GM19463 (cell line): ENCODE measurements at regions not wholly inside any gene's neighbourhood (a gene's known extent, or its start where the extent isn't known, plus 50 kb on each side); places are given as distances from the start of the nearest gene placed in this dataset.

Source experiments
- ATAC-seq: cut with Tn5 transposase; IDR thresholded peaks from one replicate; pipeline ENCODE4 v1.9.1; 2021; ENCODE audit warnings: mild to moderate bottlenecking, moderate library complexity; ENCODE audit not compliant: unreplicated experiment

DNA sequence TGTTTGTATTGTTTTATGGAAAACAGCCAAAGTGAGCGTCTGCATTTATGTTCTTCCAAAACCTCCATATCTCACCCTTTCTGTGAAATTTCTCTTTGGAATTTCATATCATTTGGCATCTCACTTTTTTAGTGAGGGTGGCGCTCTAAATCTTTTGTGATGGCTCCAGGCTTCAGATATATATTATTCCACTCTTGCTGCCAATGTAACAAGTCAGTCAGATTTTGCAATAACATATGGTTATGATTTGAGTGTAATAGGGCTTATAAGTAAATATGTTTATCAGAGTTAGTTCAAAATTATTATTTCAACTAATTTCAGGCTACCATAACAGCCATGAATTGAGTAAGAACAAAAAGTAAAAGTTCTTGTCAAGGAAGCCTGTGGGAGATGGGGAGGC lies 314.7 kb downstream of the PDGFC start:
- no peak for ATAC-seq

DNA sequence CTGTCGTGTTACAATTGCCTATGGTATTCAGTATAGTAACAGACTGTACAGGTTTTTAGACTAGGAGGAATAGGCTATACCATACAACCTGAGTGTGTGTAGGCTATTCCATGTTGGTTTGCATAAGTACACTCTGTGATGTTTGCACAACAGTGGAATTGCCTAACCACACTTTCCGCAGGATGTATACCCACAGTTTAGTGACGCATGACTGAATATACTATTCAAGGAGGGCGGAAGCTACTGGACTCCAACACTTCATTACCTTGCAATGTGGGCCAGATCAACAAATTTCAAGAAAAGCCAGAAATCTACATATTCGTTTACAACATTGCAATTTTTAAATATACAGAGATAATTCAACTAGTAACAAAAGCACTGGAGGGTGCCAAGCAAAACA lies 317.2 kb downstream of the PDGFC start:
- no peak for ATAC-seq

DNA sequence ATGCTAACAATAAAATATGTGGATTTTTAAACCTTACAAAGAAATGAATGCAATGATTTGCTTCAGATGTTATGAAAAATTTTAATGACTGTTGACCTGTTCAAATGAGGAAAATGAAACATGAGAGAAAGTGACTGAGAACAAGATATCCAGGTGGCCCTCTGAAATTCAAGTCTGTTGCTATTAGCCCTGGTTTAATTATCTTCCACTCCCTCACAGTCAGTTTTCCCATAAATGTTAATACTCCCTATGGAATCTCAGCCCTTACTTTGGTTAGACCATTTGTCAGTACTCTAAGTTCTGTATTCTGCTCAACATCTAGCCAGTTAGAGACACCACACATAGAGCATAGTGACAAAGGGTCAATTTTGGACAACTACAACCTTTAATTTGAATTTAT lies 327.8 kb downstream of the PDGFC start:
- no peak for ATAC-seq

DNA sequence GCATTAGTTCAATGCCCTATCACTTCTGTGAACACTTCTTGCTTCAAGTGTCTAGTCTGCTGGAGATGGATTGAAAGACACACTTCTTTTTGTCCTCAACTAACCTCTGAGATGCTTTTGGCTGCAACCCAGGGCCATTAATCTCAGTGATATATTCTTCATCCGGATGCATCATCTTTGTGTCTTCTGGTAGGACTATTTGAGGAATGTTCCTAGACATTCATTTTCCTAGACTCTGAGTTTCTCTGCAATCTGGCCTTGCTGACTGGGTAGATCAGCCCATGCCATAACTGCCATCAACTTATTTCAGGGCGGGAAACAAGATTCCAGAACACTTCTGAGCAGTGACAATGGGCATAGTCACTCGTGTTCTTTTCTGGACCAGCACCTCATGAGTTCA lies 329.4 kb downstream of the PDGFC start:
- no peak for ATAC-seq

DNA sequence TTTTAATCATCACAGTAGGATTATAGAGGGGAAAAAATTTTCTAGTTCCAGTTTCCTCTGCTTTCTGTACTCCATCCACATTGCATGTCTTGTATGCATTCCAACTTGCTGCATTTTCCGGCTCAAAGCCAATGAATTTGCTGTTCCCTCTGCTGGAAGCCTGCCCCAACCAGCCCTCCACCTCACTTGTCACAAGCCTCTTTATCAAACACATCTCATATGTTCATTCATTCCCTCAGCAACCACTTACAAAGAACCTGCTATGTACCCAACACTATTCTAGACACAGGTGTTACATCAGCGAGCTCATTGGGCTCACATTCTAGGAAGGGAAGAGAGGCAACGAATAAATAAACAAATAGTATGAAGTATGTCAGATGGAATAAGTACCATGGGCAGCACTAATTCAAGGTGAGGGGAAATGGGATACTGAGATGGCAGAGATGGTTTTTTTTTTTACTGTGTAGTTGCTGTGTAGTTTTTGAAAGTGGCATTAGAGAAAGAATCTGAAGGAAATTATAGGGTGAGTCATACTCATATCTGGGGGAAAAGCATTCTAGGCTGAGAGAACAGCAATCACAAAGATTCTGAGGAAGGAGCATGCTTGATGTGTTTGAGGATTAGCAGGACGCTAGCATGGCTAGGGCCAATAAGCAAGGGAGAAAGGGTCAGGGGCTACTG lies 332.5 kb downstream of the PDGFC start:
- ATAC-seq, result no peak

DNA sequence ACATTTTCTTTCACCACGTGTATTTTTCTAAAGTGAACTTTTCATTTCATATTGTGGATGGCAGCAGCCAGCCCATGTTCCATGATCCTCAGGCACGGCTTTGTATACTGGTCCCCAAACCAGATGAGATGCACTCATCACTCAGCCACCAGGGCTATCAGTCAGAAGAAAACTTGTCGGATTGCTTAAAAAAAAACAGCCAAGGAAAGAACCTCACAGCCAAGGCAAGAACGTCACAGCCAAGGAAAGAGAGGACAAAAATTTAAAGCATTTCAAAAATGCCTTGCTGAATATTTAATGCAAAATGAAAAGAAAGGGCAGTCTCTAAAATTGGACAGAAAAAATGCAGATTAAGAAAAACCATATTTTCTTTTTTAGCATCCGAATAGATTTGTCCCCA lies 333.3 kb downstream of the PDGFC start:
- no peak for ATAC-seq

DNA sequence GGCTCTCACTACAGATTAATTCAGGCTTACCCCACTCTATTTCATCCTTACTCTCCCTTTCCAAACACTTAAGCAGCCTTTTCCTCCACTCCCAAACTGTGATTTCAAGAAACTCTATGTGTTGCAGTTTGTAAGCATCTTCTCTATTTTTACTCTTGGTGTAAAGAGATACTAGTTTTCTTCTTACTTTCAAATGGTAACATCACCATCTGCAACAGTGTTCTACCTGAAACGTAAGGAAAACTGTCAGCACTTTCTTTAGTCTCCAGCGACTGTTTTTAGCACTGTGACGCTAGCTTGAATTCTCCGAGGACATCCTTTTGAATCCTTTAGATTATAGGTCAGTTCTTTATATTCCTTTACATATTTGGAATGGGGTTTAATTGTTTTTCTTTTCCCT lies 335.2 kb downstream of the PDGFC start:
- no peak for ATAC-seq

DNA sequence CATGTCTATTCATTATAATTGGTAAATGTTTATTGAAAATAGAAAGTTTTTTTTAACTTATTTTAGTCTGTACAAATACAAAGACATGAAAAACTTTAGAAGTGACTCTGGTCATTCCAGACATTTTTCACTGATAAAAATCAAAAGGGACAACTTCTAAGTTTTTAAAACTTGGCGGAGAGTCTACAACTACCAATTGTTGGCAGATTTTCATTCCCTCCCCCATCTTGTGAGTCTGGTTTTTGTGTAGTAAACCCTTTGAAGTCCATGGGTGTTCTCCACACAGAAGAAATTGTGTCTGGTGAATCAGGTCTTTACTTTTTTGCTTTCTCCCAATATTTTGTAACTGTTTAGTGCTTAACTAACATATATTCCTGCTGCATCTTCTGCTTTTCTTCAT lies 336.5 kb downstream of the PDGFC start:
- no peak for ATAC-seq

DNA sequence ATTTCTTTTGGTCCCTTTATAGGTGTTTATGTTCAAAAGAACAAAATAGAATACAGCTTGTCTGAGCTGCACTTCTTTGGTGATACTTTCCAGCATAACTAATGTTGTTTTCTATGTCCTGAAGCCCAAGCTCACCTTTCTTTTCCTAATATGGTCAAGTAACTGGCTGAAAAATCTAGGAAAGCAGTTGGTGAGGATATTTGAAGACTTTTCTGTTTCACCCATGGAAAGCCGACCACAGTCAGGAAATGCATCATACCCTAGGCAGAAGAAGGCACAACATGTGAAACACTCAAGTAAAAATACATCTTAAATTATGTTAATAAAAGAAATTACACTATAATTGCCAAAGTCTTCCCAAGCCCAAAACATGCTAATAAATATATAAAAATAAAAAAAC lies 337.0 kb downstream of the PDGFC start:
- no peak for ATAC-seq

DNA sequence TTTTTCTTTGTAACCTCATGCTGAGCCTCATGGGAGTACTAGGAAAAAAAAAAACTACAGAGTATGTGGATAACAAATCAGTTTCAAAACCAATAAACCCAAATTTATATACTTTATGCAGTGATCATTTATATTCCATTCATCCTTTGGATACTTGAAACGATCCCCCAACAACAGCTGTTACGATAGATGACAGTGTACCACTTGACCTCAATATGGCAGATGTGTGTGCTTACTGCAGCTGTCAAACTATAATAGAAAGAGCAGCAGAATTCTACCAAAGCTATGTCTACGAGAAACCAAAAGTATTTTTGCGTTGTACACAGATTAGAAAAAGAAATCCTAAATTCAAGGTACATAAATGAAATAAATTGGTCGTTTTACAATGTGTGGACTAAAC lies 337.8 kb downstream of the PDGFC start:
- no peak for ATAC-seq

DNA sequence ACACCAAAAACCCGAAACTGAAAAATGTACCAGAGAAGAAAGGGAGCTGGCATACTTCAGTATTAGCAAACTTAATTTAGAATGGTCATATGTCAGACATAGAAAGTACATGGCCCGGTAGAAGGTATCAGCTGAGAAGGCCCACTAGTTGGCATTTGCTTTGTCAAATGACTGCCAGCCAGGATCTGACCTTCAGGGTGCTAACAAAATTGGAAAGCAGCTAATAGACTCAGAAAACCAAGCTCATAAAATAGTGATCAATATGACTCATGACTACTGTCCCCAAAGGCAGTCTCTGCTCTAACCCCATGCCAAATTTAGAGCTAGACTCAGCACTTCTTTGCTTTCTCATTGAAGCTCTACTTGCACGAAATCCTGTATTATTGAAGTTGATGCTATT lies 342.7 kb downstream of the PDGFC start:
- no peak for ATAC-seq

DNA sequence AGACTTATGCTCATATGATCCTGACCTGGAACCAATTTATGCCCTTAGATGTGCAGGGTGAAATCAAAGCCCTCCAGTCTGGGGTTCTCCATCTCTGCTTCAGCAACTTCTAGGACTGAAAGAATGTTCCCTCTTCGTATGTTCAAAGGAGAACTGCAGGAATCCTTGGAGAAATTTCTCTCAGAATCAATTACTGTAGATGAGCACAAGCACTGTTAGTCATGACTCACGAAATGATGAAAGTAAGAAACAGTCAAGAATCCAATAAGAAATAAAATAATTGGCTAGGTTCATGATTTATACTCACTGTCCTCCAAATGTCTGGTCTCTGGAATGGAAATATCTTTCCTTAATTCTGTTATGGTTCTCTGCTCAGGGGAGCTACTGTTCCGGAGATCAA lies 348.2 kb downstream of the PDGFC start:
- no peak for ATAC-seq

DNA sequence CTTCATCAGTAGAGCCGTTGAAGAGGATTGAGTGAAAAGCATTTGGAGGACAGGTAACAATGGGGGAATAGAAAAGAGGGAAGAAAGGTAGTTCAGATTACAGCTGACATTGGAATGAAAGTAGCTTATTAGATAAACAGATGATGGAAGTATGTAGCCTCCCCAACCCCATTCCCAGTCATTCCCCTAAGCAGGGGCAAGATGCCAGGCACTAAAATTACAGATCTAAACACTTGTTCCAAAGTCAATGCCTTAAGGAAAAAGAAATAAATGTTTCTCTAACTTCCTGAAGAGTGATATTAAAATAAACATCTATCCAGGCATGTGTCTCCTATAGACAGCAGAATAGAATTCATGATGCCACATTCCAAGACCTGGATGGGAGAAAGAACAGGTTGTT lies 350.8 kb downstream of the PDGFC start:
- no peak for ATAC-seq

DNA sequence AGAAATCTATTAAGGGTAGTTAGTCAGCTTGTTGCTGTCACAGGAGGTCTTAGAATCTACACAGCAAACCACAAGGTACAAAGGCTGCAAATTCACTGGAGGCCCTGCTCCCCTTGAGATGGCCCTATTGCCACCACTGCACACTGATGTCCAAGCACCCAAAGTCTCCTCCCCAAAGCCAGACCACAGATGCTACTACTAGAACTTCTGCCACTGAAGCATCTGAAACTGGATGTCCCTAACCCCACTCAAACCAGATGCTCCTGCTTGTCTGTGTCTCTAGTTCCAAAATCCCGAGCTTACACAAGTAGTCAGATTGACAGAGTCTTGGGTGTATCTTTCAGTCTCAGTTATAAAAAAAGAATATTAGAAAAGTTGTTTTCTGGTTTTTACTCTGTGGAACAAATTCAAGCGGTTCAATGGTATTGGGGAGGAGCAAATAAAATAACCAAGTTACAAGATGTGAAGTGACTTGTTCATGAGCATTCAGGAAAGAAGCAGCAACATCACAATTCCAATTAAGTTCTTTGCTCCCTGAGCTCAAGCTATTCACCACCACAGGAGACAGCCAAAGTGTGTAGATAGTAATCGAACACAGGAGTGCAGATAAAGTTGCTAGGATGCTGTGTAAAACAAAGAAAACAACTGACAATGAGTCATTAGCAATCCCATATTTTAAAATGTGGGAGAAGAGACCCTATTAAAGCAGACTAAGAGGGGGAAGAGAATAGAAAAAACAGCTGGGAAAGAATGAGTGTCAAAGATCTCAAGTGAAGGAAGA lies 352.3 kb downstream of the PDGFC start:
- no peak for ATAC-seq

DNA sequence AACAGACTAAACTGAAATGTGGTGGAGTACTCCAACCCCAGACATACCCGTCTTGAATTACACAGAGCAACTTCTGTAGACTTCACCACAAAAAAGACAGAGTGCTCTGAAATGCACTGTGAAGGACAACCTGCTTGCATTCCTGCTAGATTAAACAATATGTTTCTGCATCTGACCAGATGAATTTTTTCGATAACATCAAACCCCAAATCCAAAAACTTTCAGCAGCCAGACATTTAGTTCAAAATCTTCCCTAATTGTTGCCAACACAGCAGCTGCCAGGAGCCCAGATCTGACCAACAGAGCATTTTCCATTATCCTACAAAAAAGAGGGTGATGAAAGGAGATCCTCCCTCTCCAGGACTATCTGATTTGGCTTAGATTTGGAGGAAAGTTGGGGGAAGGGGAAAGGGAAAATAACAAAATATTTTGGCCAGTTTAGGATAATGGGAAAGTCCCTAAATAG lies 356.5 kb downstream of the PDGFC start:
- no peak for ATAC-seq

DNA sequence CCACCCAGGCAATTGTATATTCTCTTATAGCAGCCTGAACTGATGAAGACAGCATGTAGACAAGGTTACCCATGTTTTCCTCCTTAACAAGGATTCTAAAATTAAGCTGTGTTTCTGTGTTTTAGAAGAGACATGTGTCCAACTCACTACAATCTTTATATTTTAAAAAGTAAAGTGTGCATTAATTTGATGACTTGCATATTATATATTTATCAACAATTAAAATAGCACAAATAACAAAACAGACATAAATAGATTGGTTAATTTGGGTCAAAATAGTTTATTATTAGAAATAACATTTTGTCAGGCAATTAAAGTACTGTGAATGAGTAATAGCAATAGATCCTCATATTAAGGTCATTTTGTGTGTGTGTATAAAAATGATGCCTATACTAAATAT lies 357.1 kb downstream of the PDGFC start:
- no peak for ATAC-seq

DNA sequence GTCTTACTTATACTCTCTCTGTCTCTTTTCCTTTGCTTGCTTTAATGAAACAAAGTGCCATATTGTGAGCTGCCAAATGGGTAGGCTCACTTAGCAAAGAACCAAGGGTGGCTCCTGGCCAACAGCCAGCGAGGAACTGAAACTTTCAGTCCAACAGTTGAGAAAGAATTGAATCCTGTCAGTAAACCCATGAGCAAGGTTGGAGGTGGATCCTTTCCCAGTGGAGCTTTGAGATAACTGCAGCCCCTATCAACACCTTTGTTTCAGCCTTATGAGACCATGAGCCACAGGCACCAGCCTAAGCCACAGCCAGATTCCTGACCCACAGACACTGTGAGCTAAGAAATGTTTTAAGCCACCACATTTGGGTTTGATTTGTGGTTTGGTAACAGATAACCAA lies 362.2 kb downstream of the PDGFC start:
- no peak for ATAC-seq

DNA sequence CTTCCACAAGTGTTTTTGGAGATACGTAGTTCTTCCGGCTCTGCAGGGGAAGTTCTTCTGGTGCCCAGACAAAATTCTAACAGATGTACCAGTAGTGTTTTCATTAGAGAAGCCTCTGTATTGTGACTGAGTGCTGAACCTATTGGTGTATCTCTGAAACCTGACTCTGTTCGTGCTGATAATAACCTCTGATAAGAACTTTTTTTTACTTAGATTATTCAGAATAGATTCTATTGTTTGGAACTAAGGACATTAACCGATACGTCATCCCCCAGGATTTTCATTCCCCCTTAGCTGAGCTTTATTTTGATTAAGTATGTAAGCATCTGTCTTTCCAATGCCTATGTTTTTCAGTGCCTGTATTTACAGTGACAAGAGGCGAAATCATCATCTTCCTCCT lies 362.9 kb downstream of the PDGFC start:
- no peak for ATAC-seq

DNA sequence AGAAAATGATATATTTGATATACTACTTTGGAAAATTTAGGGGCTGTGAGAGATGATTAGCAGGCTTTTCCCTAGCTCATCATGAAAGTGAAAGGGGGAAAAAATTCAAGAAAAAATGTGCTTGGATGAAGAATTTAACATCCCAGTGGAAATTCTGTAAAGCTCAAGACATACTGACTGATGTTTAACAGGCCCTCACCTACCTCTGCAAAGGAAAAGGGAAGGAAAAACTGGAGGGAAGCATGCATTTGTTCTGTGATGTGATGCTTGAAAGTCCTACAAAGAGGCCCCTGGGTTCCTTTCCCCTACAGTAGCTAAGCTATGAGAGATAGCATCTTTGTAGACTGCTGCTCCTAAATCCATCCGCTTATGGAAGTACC lies 364.1 kb downstream of the PDGFC start:
- no peak for ATAC-seq

DNA sequence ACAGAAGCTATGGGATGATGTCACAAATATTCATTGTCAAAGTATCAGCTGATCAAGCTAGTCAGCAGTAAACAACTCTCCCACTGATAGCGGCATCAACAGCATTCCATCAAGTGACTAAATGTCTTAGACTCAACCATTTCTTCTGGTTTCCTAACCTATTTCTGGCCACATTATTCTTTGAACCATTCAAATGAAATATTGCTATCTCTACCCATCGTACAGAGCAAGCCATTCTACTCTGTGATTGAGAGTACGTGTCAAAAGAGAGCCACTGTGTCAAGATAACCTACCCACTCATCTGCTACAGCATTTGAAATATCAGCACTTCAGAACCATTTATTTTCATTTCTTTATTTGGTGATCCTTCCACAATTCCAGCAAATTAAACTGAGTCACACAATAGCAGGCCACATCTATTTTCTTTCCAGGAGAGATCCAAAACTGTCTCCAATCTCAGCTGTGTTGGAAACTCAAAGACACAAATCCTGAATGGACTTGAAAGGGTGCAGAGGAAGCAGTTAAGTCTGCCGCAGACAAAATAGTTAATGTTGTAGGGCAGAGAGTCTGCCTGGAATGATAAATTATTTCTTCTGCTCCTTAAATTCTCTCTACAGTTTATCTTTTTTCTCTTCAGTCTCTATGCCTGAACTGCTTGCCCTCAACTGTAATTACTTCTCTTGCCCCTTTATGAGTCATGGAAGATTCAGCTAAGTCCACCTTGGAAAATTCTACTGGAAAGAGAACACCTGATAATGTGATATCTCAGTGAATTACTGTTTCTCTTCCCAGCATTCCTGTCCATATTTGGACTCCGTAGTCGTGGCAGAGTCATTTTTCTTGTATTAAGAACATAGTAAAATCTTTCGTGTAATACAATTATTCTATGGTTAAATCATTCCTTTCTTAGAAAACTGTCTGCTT lies 364.8 kb downstream of the PDGFC start:
- ATAC-seq, result no peak

DNA sequence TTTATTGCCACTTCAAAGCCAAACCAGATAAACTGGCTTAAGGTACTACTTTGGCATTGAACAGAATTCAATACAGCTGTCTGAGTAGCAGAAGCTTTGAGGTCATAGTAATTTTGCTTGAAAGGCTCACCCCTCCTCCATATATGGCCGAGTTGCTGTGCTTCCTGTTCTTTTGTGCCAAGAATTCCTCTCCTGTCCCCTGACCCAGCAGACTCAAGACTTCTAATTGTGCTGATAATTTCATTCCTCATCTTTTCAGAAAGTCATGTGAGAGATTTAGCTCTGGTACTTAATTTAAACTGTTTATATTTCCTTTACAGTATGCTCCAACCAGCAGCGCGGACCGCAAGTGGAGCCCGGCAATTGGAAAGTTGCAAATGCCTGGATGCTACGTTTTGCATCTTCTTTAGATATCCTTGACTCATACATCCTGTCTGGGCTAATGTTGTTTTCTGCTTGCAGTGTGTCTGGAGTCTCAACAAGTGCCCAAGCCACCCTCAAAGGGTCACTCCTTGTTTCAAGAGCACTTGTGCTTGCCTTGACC lies 373.4 kb downstream of the PDGFC start:
- ATAC-seq, result no peak
